ENCODE measurements at regions not wholly inside any gene's neighbourhood (a gene's known extent, or its start where the extent isn't known, plus 50 kb on each side); places are given as distances from the start of the nearest gene placed in this dataset.

DNA sequence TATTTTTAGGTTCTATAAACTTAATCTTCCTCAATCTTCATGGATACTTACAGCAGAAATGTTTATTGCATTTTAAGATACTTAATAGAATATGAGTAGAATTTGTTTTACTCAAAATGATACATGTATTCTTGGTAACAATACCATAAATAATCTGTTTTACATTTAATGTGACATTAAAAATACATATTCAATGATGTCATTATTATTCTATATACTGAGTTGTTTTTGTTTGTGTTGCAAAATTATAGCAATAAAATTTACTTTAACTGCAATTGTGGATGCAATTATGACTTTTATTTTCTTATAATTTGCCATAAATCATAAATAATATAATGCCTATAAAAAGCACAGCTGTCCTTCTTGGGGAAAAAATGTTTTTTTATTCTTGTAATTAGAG is 275.9 kb upstream of the CCNG1 start:
- Histone ChIP-seq H3K4me1 (ENCODE audit: control insufficient read depth, extremely low read depth, insufficient read depth, low read length) (no peaks in the 10 kb centered on the region), H3K27me3 (ENCODE audit: control insufficient read depth in 2 of 2, insufficient read depth in 2 of 2, low read length in 2 of 2) (no peaks in the 10 kb centered on the region), H3K36me3 (ENCODE audit: control insufficient read depth in 2 of 2, extremely low read depth in 1 of 2, insufficient read depth in 2 of 2, low read length in 2 of 2) (no peaks in the 10 kb centered on the region), H3K9me3 (replicated peaks; ENCODE audit: control insufficient read depth, insufficient read depth, low read length) (no peaks in the 10 kb centered on the region), H3K27ac (ENCODE audit: insufficient read depth, low read depth, low read length) (no peak overlapping the region), H3K79me2 (ENCODE audit: control insufficient read depth, insufficient read depth, low read length) (no peaks in the 10 kb centered on the region), H3K9me1 (replicated peaks; ENCODE audit: control insufficient read depth, extremely low read depth, insufficient read depth, low read length) (no peaks in the 10 kb centered on the region), H2AFZ (ENCODE audit: low read depth, low read length) (no peak overlapping the region), H3K9ac (replicated peaks; ENCODE audit: extremely low read depth, insufficient read depth, low read length) (no peak overlapping the region), H4K20me1 (replicated peaks; ENCODE audit: control insufficient read depth, extremely low read depth, insufficient read depth, low read length) (no peaks in the 10 kb centered on the region), H3K4me2 (ENCODE audit: insufficient read depth, low read length) (no peak overlapping the region), H3K4me3 (replicated peaks in 1 of 3; ENCODE audit: insufficient read depth in 1 of 3, low read depth in 1 of 3, low read length in 3 of 3) (no peak overlapping the region)
- intact Hi-C loops (cut with micrococcal nuclease) (no loop called here), dilution Hi-C loops (cut with MboI; ENCODE audit: extremely low pct_ligation_motif_present, low sequenced_read_pairs) (no loop called here)
- ChIA-PET CTCF (no interaction called here), POLR2A (no interaction called here)
- FAIRE-seq: no peak
- TF ChIP-seq MYC (IDR thresholded peaks at IDR 0.05; ENCODE audit: low read depth, low read length) (no peak), EZH2 (IDR thresholded peaks at IDR 0.05; ENCODE audit: borderline replicate concordance, low read depth, low read length, severe bottlenecking) (no peak), POLR2AphosphoS5 (IDR thresholded peaks at IDR 0.05; ENCODE audit: insufficient read depth, low read depth, low read length) (no peak), GATA2 (IDR thresholded peaks at IDR 0.05; ENCODE audit: insufficient read depth, insufficient read length, low read depth, low read length) (no peak)
- TF ChIP-seq, protein P1, sequence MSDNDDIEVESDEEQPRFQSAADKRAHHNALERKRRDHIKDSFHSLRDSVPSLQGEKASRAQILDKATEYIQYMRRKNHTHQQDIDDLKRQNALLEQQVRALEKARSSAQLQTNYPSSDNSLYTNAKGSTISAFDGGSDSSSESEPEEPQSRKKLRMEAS (IDR thresholded peaks at IDR 0.05; ENCODE audit: insufficient read depth, insufficient read length): no peak
- TF ChIP-seq, protein P2, sequence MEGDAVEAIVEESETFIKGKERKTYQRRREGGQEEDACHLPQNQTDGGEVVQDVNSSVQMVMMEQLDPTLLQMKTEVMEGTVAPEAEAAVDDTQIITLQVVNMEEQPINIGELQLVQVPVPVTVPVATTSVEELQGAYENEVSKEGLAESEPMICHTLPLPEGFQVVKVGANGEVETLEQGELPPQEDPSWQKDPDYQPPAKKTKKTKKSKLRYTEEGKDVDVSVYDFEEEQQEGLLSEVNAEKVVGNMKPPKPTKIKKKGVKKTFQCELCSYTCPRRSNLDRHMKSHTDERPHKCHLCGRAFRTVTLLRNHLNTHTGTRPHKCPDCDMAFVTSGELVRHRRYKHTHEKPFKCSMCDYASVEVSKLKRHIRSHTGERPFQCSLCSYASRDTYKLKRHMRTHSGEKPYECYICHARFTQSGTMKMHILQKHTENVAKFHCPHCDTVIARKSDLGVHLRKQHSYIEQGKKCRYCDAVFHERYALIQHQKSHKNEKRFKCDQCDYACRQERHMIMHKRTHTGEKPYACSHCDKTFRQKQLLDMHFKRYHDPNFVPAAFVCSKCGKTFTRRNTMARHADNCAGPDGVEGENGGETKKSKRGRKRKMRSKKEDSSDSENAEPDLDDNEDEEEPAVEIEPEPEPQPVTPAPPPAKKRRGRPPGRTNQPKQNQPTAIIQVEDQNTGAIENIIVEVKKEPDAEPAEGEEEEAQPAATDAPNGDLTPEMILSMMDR (IDR thresholded peaks at IDR 0.05; ENCODE audit: extremely low read depth in 1 of 2, insufficient read depth in 1 of 2, low read depth in 1 of 2, low read length in 2 of 2): no peak
- DNase-seq (ENCODE audit: low read depth, low spot score): no peak
- no TSS peak for BruUV-seq (replicated peaks)

DNA sequence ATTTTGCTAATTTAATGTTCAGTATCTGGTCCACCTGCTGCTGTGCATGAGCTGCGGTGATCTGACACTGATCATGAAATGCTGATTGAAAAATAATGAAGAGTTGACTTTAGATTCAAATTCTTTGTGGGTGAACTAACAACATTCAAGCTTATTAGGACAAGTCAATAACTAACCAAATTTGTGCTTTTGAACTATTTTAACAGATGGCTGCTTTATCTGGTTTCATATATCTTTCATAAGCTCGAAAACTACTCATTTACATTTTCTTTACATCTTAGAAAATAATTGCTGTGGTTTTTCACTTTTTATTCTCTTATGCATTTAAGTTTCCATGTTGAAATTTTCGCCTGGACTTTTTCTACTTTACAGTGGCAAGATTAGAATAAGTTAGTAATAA is 274.8 kb upstream of the CCNG1 start:
- FAIRE-seq (peak; percentile 53), DNase-seq (ENCODE audit: low read depth, low spot score) (no peak)
- H3K27ac ChIP-seq (ENCODE audit: insufficient read depth, low read depth, low read length): no peak overlapping the region
- intact Hi-C loops (cut with micrococcal nuclease) (no loop called here), dilution Hi-C loops (cut with MboI; ENCODE audit: extremely low pct_ligation_motif_present, low sequenced_read_pairs) (no loop called here)
- POLR2A ChIA-PET: no interaction called here
- no peak overlapping the region for H2AFZ ChIP-seq (ENCODE audit: low read depth, low read length)
- no TSS peak for BruUV-seq (replicated peaks)
- H3K4me3 ChIP-seq (replicated peaks in 1 of 3; ENCODE audit: insufficient read depth in 1 of 3, low read depth in 1 of 3, low read length in 3 of 3): no peak overlapping the region
- no peaks in the 10 kb centered on the region for H3K79me2 ChIP-seq (ENCODE audit: control insufficient read depth, insufficient read depth, low read length)
- no peak overlapping the region for H3K9ac ChIP-seq (replicated peaks; ENCODE audit: extremely low read depth, insufficient read depth, low read length)
- no peaks in the 10 kb centered on the region for H3K9me3 ChIP-seq (replicated peaks; ENCODE audit: control insufficient read depth, insufficient read depth, low read length)
- no peak overlapping the region for H3K4me2 ChIP-seq (ENCODE audit: insufficient read depth, low read length)
- no peaks in the 10 kb centered on the region for H3K9me1 ChIP-seq (replicated peaks; ENCODE audit: control insufficient read depth, extremely low read depth, insufficient read depth, low read length)
- H3K27me3 ChIP-seq (ENCODE audit: control insufficient read depth in 2 of 2, insufficient read depth in 2 of 2, low read length in 2 of 2): no peaks in the 10 kb centered on the region
- H4K20me1 ChIP-seq (replicated peaks; ENCODE audit: control insufficient read depth, extremely low read depth, insufficient read depth, low read length): no peaks in the 10 kb centered on the region
- H3K4me1 ChIP-seq (ENCODE audit: control insufficient read depth, extremely low read depth, insufficient read depth, low read length): no peaks in the 10 kb centered on the region
- CTCF ChIA-PET: no interaction called here
- no peaks in the 10 kb centered on the region for H3K36me3 ChIP-seq (ENCODE audit: control insufficient read depth in 2 of 2, extremely low read depth in 1 of 2, insufficient read depth in 2 of 2, low read length in 2 of 2)
- TF ChIP-seq, protein P2 (IDR thresholded peaks at IDR 0.05; ENCODE audit: extremely low read depth in 1 of 2, insufficient read depth in 1 of 2, low read depth in 1 of 2, low read length in 2 of 2): no peak

All from endothelial cell of umbilical vein (primary cell).